OCI-M2 (cell line): ENCODE measurements at regions not wholly inside any gene's neighbourhood (a gene's known extent, or its start where the extent isn't known, plus 50 kb on each side); places are given as distances from the start of the nearest gene placed in this dataset.

Experiments
- DNase-seq: peaks from one replicate; lab custom pipeline; 2025; ENCODE audit not compliant: unreplicated experiment; lab: John Stamatoyannopoulos, UW

GRCh38 chr18:10300739-10301138 is 153.7 kb upstream of the APCDD1 start:
- DNase-seq: no peak

- no peak for DNase-seq
These were observed 152.5 kb upstream of the APCDD1 start for GRCh38 chr18:10301831-10302483.

GRCh38 chr18:10303171-10303570 is 151.3 kb upstream of the APCDD1 start:
- DNase-seq: no peak

GRCh38 chr18:10304853-10305252 is 149.6 kb upstream of the APCDD1 start:
- DNase-seq: no peak

GRCh38 chr18:10306779-10307178 is 147.7 kb upstream of the APCDD1 start:
- DNase-seq: no peak

- no peak for DNase-seq
These were observed 146.3 kb upstream of the APCDD1 start for GRCh38 chr18:10308154-10308553.

GRCh38 chr18:10310626-10311025 is 143.8 kb upstream of the APCDD1 start:
- DNase-seq: no peak

GRCh38 chr18:10312326-10313015 is 142.0 kb upstream of the APCDD1 start:
- DNase-seq: no peak

- no peak for DNase-seq
These were observed 141.5 kb upstream of the APCDD1 start for GRCh38 chr18:10313016-10313342.

GRCh38 chr18:10314066-10314465 is 140.4 kb upstream of the APCDD1 start:
- no peak for DNase-seq

GRCh38 chr18:10315522-10315921 is 138.9 kb upstream of the APCDD1 start:
- no peak for DNase-seq

- no peak for DNase-seq
These were observed 137.7 kb upstream of the APCDD1 start for GRCh38 chr18:10316778-10317177.

- DNase-seq: no peak
These were observed 136.4 kb upstream of the APCDD1 start for GRCh38 chr18:10317864-10318690.

- DNase-seq: no peak
These were observed 135.8 kb upstream of the APCDD1 start for GRCh38 chr18:10318691-10318970.

- no peak for DNase-seq
These were observed 135.4 kb upstream of the APCDD1 start for GRCh38 chr18:10319026-10319425.

GRCh38 chr18:10319914-10320600 is 134.4 kb upstream of the APCDD1 start:
- no peak for DNase-seq

- DNase-seq: no peak
These were observed 133.6 kb upstream of the APCDD1 start for GRCh38 chr18:10320791-10321190.

- DNase-seq: no peak
These were observed 132.9 kb upstream of the APCDD1 start for GRCh38 chr18:10321576-10321975.

GRCh38 chr18:10322004-10322403 is 132.4 kb upstream of the APCDD1 start:
- DNase-seq: no peak

GRCh38 chr18:10322435-10322834 is 132.0 kb upstream of the APCDD1 start:
- DNase-seq: no peak

- no peak for DNase-seq
These were observed 125.3 kb upstream of the APCDD1 start for GRCh38 chr18:10329101-10329500.

- no peak for DNase-seq
These were observed 124.0 kb upstream of the APCDD1 start for GRCh38 chr18:10330428-10330827.
